ENCODE measurements at regions not wholly inside any gene's neighbourhood (a gene's known extent, or its start where the extent isn't known, plus 50 kb on each side); places are given as distances from the start of the nearest gene placed in this dataset.

DNA sequence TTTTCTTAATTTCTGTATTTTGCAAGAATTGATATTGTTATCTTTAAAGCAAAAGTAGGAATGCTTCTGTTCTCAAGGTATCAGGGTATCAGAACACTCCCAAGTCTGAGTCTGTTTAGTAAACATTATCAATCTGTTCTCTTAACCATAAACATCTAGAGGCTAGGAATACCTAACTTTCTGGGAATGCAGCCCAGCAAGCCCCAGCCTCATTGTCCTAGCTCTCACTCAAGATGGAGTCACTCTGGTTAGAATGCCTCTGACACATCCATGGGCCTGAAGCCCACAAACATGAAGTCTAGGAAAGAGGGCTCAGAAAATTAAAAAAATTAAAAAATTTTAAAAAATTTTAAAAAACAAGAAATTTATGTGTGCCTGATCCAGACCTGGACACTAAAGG, 315.1 kb upstream of the DKK2 start:
- TF ChIP-seq, protein P1, sequence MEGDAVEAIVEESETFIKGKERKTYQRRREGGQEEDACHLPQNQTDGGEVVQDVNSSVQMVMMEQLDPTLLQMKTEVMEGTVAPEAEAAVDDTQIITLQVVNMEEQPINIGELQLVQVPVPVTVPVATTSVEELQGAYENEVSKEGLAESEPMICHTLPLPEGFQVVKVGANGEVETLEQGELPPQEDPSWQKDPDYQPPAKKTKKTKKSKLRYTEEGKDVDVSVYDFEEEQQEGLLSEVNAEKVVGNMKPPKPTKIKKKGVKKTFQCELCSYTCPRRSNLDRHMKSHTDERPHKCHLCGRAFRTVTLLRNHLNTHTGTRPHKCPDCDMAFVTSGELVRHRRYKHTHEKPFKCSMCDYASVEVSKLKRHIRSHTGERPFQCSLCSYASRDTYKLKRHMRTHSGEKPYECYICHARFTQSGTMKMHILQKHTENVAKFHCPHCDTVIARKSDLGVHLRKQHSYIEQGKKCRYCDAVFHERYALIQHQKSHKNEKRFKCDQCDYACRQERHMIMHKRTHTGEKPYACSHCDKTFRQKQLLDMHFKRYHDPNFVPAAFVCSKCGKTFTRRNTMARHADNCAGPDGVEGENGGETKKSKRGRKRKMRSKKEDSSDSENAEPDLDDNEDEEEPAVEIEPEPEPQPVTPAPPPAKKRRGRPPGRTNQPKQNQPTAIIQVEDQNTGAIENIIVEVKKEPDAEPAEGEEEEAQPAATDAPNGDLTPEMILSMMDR (IDR thresholded peaks at IDR 0.05), result no peak
- no peak for TF ChIP-seq POLR2A (IDR thresholded peaks at IDR 0.05)

All from prostate gland (tissue), 2 donors.